Astrocyte (in vitro differentiated cells and primary cell): ENCODE measurements at regions not wholly inside any gene's neighbourhood (a gene's known extent, or its start where the extent isn't known, plus 50 kb on each side); places are given as distances from the start of the nearest gene placed in this dataset.

Experiments used
- DNase-seq: peaks from one replicate; pipeline ENCODE4 v3.0.0-alpha.2; 2010; ENCODE audit warnings: low read depth
- FAIRE-seq: peaks from 2 replicates; lab custom pipeline; 2011; peaks lifted over from hg19 to GRCh38; lab: Jason Lieb, UNC
- H2AFZ ChIP-seq: 2 replicates; pipeline ENCODE4 v1.6.0; 2012; ENCODE audit warnings: low read depth, low read length, inconsistent platforms
- H3K27ac ChIP-seq: 2 replicates; pipeline ENCODE4 v1.5.1; 2011; ENCODE audit warnings: low read depth, low read length, inconsistent platforms
- H3K27me3 ChIP-seq: 2 replicates; pipeline ENCODE4 v1.6.0; 2011; ENCODE audit warnings: low read length, inconsistent platforms; ENCODE audit not compliant: insufficient read depth
- H3K36me3 ChIP-seq: 2 replicates; pipeline ENCODE4 v1.5.1; 2011; ENCODE audit warnings: low read length, inconsistent platforms; ENCODE audit not compliant: insufficient read depth
- H3K4me1 ChIP-seq: 2 replicates; pipeline ENCODE4 v1.5.1; 2011; ENCODE audit warnings: low read length, inconsistent platforms; ENCODE audit not compliant: insufficient read depth
- H3K4me2 ChIP-seq: 2 replicates; pipeline ENCODE4 v1.6.0; 2012; ENCODE audit warnings: low read length, inconsistent platforms
- H3K4me3 ChIP-seq: 2 replicates; pipeline ENCODE4 v1.5.1; 2011; ENCODE audit warnings: low read depth, mild to moderate bottlenecking, low read length, inconsistent platforms; ENCODE audit not compliant: insufficient read depth
- H3K79me2 ChIP-seq: 2 replicates; pipeline ENCODE4 v1.6.0; 2012; ENCODE audit warnings: mild to moderate bottlenecking, low read length, inconsistent platforms; ENCODE audit not compliant: insufficient read depth
- H3K9ac ChIP-seq: 2 replicates; pipeline ENCODE4 v1.6.0; 2012; ENCODE audit warnings: mild to moderate bottlenecking, low read length, inconsistent platforms
- H3K9me3 ChIP-seq: 2 replicates; pipeline ENCODE4 v1.5.1; 2012; ENCODE audit warnings: low read depth, mild to moderate bottlenecking, low read length, inconsistent platforms; ENCODE audit not compliant: insufficient read depth
- H4K20me1 ChIP-seq: 2 replicates; pipeline ENCODE4 v1.6.0; 2012; ENCODE audit warnings: low read length, inconsistent platforms; ENCODE audit not compliant: insufficient read depth
- H3K27ac Mint-ChIP-seq: one replicate; pipeline ENCODE4 v1.8.0; 2021; ENCODE audit warnings: mild to moderate bottlenecking, mixed read lengths; ENCODE audit not compliant: unreplicated experiment
- H3K27me3 Mint-ChIP-seq: one replicate; pipeline ENCODE4 v1.8.0; 2021; ENCODE audit warnings: low read depth, mixed read lengths; ENCODE audit not compliant: unreplicated experiment
- H3K36me3 Mint-ChIP-seq: one replicate; pipeline ENCODE4 v1.8.0; 2021; ENCODE audit warnings: low read depth, mixed read lengths; ENCODE audit not compliant: unreplicated experiment
- H3K4me1 Mint-ChIP-seq: one replicate; pipeline ENCODE4 v1.8.0; 2021; ENCODE audit warnings: low read depth, mixed read lengths; ENCODE audit not compliant: unreplicated experiment
- H3K4me3 Mint-ChIP-seq: one replicate; pipeline ENCODE4 v1.8.0; 2021; ENCODE audit warnings: mild to moderate bottlenecking, moderate library complexity, mixed read lengths; ENCODE audit not compliant: unreplicated experiment
- H3K9me3 Mint-ChIP-seq: one replicate; pipeline ENCODE4 v1.8.0; 2021; ENCODE audit warnings: mild to moderate bottlenecking, mixed read lengths; ENCODE audit not compliant: unreplicated experiment
- CTCF ChIP-seq: IDR thresholded peaks from 2 replicates; pipeline ENCODE4 v1.5.1; 2011; ENCODE audit warnings: low read depth, mild to moderate bottlenecking, inconsistent platforms, low read length, moderate library complexity; ENCODE audit not compliant: insufficient read depth
- EZH2 ChIP-seq: IDR thresholded peaks from 2 replicates; pipeline ENCODE4 v1.6.1; 2012; ENCODE audit warnings: mild to moderate bottlenecking, low read length, inconsistent platforms; ENCODE audit not compliant: insufficient read depth

DNA sequence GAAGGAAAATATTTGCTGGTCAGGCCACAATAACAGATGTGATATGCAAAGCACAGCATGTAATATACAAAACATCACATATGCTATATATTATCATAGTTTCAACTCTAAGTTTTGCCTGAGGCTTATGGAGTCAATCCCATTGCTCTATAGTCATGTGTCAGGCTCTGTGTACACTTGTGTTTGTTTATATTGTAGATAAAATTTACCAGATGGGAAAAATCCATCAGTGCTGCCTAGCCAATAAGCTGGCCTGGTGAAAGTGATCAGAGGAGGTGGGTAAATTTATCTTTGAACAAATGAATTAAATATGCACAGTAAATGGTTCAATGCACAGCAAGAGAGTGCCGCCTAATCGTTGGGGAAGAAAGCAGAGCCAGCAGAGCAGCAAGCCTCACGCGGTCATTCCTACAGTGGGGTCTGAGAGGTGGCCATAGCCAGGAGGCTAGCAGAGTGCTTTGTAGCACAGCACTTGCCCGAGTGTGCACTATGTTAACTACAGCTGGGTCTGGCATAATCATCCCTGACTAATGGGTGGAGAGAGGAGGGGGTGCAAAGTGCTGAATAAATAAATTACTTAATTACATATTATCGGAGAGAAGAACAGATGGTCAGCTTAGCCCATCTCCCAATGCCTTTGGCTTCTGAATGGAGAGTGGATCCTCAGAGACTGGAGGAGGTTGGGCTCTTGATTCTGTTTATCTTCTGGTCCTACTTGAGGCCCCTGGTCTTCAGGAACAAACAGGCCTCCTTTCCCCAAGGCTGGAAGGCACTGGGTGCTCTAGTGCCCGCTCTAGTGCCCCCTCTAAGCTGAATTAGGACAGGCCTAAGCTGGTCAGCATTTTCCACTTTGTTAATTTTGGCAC is 153.5 kb downstream of the MAT2B start:
- TF ChIP-seq CTCF = no peak
- TF ChIP-seq EZH2 = no peak

GRCh38 chr5:163659568-163659902 is 154.1 kb downstream of the MAT2B start:
- Histone ChIP-seq H4K20me1 (no peaks in the 10 kb centered on the region), H3K27me3 (no peaks in the 10 kb centered on the region), H3K9ac (no peak overlapping the region), H3K79me2 (no peaks in the 10 kb centered on the region), H3K4me3 (no peak overlapping the region), H2AFZ (no peak overlapping the region), H3K9me3 (no peaks in the 10 kb centered on the region), H3K27ac (no peak overlapping the region), H3K36me3 (no peaks in the 10 kb centered on the region), H3K4me2 (no peak overlapping the region), H3K4me1 (no peaks in the 10 kb centered on the region)
- no peak for TF ChIP-seq CTCF
- TF ChIP-seq EZH2 = no peak
- DNase-seq (no peak), FAIRE-seq (no peak)
- Mint-ChIP-seq H3K27me3 (no peaks in the 10 kb centered on the region), H3K27ac (no peak overlapping the region), H3K36me3 (no peaks in the 10 kb centered on the region), H3K9me3 (no peaks in the 10 kb centered on the region), H3K4me3 (no peak overlapping the region), H3K4me1 (no peaks in the 10 kb centered on the region)

More for the DNA sequence above, 153.5 kb downstream of the MAT2B start:
- H3K79me2 ChIP-seq = no peaks in the 10 kb centered on the region
- FAIRE-seq (no peak), DNase-seq (no peak)
- H3K4me3 ChIP-seq = no peak overlapping the region
- Mint-ChIP-seq H3K36me3 (no peaks in the 10 kb centered on the region), H3K9me3 (no peaks in the 10 kb centered on the region), H3K4me3 (no peak overlapping the region), H3K4me1 (no peaks in the 10 kb centered on the region), H3K27me3 (no peaks in the 10 kb centered on the region), H3K27ac (no peak overlapping the region)
- no peaks in the 10 kb centered on the region for H3K4me1 ChIP-seq
- H3K27ac ChIP-seq = no peak overlapping the region
- no peak overlapping the region for H2AFZ ChIP-seq
- no peaks in the 10 kb centered on the region for H4K20me1 ChIP-seq
- H3K9me3 ChIP-seq = no peaks in the 10 kb centered on the region
- H3K9ac ChIP-seq = no peak overlapping the region
- no peaks in the 10 kb centered on the region for H3K36me3 ChIP-seq
- H3K27me3 ChIP-seq = no peaks in the 10 kb centered on the region
- no peak overlapping the region for H3K4me2 ChIP-seq

GRCh38 chr5:163660486-163660885 is 155.1 kb downstream of the MAT2B start:
- no peak overlapping the region for H3K4me2 ChIP-seq
- DNase-seq (no peak), FAIRE-seq (no peak)
- H2AFZ ChIP-seq = no peak overlapping the region
- Mint-ChIP-seq H3K4me3 (no peak overlapping the region), H3K36me3 (no peaks in the 10 kb centered on the region), H3K27me3 (no peaks in the 10 kb centered on the region), H3K27ac (no peak overlapping the region), H3K9me3 (no peaks in the 10 kb centered on the region), H3K4me1 (no peaks in the 10 kb centered on the region)
- no peak overlapping the region for H3K27ac ChIP-seq
- TF ChIP-seq EZH2 (no peak), CTCF (no peak)
- no peak overlapping the region for H3K9ac ChIP-seq
- H3K27me3 ChIP-seq = no peaks in the 10 kb centered on the region
- H4K20me1 ChIP-seq = no peaks in the 10 kb centered on the region
- no peak overlapping the region for H3K4me3 ChIP-seq
- H3K79me2 ChIP-seq = no peaks in the 10 kb centered on the region
- H3K9me3 ChIP-seq = no peaks in the 10 kb centered on the region
- H3K4me1 ChIP-seq = no peaks in the 10 kb centered on the region
- H3K36me3 ChIP-seq = no peaks in the 10 kb centered on the region
